Superior temporal gyrus (tissue), 1 donor: ENCODE measurements at regions not wholly inside any gene's neighbourhood (a gene's known extent, or its start where the extent isn't known, plus 50 kb on each side); places are given as distances from the start of the nearest gene placed in this dataset.
"Not testable (repeated sequence)": the region's sequence is repeated elsewhere in the genome, so short reads cannot be mapped to it uniquely, and the experiment has no call there.

Experiments
- DNase-seq: peaks from one replicate; pipeline ENCODE4 v3.0.0-alpha.2; 2016; ENCODE audit errors: extremely low spot score

DNA sequence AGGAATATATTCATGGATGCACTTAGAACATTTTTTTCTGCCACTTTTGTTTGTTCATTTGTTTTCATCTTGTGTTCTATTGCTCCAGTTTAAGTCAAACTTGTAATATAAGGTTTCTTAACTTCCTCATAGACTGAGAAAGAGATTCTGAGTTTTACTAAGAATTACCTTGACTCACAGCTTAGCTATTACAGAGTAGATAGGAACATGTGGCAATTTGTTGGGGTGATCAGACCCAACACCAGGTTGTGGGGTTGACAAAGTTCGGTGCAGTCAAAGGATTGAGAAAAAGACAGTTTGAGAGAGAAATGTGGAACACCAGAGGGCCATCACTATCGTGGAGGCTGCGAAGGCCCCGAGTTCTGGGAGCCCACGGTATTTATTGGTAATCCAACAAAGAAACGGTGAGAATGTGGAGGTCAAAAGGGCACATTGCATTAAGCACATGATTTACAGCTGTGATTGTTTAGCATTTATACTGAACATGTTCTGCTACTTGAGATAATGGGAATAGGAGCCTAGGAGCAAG lies 2526.0 kb downstream of the PCDH9 start:
- DNase-seq = no peak

DNA sequence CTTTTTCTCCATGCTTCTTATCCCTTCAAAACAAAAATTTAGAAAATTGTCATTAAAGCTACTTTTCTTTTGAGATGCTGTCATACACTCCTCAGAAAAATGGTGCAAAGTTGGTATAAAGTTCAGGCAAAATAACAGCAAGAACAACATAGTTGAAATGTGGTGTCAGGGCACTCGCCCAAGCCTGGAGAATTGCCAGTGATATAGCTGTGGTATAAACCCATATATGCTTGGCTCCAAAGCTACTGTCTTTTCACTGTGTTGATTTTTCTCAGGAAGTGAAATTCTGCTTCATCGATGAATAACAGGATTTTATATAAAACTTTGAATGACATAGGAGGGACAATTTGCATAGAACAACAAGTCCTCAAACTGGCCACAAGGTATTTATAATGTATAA lies 2532.9 kb downstream of the PCDH9 start:
- DNase-seq = no peak

DNA sequence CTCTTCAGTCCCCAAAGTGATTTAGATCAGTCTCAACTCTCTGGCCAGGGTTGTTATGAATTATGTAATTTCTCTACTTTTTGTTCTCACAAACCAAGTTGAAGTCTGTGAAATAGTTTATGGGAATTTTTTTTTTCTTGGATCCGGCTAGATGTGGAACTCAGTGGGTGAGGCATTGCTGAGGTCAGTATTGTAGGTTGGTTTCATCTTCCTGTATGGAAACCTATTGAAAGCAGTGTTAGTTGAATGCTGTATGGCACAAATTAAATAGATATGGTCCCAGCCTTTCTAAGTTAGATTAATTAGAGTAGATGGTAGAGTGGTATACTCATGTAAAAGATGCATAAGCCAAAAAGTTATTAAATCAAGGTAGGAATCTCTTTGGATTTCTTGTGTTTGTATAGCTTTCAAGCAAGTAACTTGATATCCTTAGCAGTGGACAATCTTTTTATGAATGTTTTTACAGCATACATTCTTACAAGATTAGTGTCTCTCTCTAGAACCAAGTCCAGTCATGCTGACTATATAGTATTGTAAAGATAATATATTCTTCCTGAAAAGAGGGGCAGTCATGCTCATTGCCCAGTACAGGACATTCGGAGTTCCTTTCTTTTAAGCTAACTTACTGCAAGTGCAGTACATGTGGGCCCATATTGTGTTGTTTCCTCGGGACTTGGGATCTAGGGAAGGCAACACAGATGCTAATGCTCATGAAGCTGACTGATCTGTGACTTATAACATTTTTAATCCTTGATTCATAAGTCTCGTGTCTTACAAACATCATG lies 2541.1 kb downstream of the PCDH9 start:
- no peak for DNase-seq

DNA sequence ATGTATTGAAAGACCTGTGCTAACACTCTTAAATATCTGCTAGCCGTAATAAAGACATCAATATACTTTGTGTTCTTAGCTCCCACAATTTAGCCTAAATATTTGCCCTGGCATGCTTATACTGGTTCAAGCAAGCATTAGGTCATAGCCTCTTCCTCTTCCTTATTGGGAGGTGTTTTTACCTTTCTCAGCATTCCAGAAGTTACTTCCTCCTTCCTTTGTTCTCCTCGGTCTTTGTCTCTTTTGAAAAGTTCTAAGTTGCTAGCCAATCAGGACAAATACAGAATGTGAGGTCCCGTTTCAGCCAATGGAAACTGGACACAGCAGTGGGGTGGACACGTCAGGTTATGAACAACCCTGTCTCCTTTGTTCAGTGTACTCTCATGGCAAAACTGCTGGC lies 2543.6 kb downstream of the PCDH9 start:
- DNase-seq = not testable (repeated sequence)

DNA sequence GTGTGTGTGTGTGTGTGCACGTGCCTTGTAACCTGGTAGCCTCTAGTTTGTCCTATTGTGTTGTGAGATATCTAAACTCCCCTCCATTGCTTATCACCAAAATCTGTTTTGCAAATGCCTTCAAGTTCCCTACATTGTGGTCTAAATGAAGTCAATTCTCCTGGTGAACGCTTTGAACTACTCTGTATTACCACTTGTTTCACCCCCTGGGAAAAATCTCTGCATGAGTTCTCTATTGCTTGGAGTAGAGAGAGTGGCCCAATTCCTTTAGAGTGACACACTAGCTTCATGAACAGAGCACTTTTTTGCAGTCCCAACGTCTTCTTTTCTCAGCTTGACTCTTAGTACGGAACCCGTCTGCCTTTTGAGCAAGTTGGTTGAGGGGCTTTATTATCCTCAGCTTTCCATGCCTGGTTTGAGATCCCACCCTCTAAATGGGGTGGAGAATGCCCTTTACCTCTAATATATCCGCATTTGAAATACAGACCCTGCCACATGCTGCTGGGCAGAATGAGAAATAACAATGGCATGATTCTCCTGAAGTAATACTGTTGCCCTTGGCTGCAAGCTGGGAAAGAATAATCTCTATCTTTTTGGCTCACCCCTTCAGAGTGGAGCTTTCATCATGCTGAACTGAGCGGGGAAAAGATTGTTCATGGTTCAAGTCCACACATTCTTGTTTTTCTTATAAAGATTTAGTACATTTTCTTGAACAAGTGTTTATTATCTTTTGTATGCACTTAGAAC lies 2545.3 kb downstream of the PCDH9 start:
- no peak for DNase-seq

DNA sequence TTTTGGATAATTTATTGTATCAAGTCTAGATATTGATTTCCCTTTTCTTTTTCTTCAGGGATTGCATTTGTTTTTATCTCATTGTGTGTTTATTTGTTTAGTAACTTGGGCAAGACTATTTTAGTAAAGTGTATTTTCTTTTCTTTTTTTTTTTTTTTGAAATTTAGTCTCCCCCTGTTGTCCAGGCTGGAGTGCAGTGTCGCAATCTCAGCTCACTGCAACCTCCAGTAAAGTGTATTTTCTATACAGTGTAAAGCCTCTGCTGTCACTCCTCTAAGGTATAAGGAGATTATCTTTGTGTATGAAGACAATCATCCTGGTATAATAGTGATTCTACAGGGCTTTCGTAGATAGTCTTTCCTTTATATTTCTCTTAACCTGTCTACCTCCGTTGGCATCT lies 2546.0 kb downstream of the PCDH9 start:
- no peak for DNase-seq

DNA sequence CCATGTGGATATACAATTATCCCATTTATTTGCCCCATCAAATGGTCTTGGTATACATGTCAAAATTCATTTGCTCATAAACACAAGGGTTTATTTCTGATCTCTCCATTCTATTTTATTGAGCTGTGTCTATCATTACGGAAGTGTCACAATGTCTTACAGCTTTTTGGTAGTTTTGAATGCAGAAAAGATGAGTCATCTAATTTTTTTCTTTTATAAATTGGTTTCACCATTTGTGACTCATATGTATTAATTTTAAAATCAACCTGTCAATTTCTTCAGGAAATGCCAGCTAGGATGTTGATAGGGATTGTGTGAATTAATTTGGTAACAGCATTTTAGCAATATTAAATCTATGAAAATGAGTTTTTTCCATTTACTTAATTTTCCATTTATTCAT lies 2549.4 kb downstream of the PCDH9 start:
- DNase-seq = no peak

DNA sequence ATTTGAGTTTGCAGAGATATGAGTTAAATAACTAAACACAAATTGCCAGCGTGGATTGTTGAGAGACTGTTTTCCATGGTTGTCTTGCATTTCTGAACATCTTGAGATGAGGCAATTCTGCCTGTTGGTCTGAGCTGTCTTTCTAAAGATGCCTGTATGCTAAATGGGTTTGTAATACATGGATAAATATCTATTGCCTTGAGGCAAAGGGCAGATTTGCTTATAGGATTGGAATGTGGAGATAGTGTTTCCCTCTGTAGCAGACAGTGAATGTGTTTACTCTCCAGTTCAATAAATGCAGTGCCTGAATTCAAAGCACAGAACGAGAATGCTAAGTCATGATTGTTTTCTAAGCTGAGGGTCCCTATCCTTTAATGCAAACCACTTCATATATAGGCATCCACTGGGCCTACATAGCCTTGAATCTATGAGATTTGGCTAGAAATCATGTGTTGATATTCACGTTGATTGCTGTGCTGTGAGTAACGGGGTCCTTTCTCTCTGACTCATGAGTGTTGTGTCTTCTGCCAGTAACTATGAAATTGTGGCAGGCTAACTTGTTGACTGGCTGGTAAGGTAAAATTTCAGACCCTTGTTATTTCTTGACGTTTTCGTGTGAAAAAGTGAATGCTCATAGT lies 2554.8 kb downstream of the PCDH9 start:
- no peak for DNase-seq

DNA sequence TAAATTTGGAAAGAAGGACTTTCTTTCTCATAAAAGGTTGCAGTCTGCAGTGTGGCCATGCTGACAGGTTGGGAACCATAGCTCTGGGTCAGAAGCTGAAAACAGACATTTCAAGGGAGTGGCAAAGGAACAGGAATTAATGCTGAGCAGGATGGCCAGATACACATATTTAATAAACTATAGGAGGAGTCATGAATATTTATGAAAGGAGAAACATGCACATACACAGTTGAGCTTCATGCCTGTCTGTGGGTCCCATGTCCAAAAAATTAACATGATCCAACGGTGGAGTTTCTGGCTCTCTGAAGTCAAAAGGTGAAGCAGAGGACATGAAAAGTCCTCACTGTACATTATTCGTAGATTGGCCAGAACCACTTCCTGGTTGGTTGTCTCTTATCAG lies 2556.0 kb downstream of the PCDH9 start:
- no peak for DNase-seq

DNA sequence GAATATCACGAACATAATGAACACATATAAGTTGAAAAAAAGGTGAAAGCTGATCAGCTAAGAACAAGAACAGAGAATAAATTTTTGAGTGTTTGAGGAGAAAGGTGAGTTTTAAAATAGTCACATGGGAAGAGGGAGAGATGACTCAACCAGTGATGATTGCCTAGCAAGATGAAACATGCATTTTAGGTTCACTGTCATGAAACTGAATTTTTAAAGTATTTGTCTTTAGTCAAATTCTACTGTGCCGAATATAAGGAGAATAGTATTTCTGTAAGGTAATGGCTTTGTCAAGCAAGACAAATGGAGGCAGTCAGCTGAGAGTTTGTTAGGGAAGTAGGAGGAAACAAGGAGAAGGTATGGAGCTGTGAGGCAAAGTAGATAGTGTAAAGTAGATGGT lies 2557.4 kb downstream of the PCDH9 start:
- no peak for DNase-seq

DNA sequence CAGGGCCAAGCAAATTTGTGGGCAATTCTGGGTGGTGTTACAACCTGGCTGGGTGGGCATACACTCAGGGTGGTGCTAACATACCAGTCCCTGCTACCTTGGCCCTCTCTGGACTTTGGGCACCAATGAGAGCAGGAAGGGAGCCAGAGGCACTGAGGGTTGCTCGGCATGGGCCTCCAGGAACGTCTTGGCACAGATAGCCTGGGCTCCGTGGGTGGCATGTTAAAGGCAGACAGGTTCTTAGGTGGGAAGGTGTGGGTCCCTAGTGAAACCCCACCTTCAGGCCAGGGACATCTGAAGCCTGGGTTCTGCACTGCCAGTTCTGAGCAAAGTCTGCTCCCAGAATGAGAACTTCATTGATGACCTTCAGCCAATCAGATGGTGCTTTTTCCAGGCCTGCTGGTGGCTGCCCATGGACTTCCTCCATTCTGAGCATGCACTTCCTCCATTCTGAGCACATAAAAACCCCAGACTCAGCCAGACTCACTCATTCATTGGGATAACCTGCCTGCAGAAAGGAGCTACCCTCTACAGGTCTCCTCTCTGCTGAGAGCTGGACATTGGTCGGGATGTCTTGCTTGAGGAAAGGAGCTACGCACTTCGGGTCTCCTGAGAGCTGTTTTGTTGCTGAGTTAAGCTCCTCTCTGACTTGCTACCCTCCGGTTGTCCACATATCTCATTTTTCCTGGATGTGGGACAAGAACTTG lies 2567.1 kb downstream of the PCDH9 start:
- no peak for DNase-seq

DNA sequence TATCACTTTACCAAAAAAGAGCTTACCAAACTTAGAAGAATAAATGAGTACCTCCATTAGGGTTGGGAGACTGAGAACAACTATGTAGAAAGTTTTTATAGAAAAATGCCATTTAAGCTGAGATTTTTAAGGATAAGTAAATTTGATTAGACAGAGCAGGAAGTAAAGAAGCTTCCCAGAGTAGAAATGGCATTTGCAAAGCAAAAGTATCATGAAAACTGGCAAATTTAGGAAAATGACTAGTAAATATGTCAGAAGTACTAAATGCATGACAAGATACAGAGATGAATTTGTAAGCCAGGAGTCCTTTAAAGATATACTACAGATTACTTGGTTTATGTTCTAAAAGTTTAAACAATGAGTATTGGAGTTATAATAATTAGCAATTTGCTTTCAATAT lies 2581.8 kb downstream of the PCDH9 start:
- no peak for DNase-seq

DNA sequence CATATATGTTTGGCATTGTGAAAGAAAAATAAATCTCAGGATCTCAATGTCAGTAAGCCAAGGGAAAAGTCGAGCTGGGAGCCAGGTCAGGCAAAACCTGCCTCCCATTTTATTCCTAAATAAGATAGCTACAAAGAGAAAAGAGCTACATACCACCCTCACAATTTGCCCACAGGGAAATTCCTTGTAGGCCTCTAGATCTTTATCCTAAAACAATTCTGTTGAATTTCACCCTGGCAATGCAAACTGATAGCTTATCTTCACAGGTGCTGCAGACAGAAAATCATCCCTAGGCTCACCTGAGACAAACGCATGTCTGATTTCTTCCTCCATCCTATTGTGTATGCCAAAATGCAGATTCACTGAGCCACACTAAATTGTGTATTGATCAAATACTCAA lies 2587.1 kb downstream of the PCDH9 start:
- no peak for DNase-seq

DNA sequence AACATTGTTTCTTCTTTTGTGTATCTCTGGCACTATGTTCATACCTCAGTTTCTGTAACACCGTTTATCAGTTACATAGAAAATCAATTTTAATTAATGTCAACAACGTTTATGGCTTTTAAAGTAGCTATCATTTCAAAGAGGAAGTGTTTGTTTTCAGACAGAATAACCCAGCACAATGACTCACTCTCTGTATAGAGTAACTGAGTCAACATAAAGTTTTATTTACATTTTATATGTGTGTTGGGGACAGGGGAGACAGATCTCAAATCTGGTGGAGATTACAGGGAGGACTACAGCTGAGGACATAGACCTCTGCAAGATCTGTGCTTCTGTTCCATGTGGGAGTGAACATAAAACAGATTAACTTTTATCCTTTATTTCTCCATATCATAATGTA lies 2590.1 kb downstream of the PCDH9 start:
- no peak for DNase-seq

DNA sequence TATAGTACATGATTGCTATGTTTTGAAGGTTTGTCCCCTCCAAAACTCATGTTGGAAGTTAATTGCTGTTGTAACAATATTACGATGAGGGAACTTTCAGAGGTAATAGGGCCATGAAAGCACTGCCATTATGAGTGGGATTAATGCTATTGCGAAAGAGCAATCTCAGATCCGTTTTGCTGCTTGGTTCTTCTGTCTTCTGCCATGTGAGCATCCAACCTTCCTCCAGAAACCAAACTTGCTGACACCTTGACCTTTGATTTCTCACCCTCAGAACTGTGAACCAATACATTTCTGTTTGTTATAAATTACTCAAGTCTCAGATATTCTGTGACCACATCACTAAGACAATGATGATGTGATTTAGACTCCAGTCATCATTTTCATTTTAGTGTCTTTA lies 2590.9 kb downstream of the PCDH9 start:
- DNase-seq = no peak

DNA sequence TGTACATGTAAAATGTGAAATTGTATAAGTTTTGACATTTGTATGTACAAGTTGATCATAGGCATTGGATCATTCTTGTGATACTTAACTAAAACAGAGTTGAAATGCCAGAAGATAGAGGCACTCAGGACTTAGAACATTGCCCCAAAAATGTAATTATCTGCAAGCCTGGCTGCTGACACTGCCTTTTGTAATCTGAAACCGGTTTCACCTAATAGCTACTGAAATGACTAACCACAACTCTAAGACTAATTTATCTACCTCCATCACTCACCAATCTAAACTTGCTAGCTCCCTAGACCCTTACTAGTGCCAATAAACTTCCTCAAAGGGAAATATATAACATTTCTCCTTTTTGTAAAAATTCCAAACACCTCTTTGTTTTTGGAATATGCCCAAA lies 2596.2 kb downstream of the PCDH9 start:
- no peak for DNase-seq

DNA sequence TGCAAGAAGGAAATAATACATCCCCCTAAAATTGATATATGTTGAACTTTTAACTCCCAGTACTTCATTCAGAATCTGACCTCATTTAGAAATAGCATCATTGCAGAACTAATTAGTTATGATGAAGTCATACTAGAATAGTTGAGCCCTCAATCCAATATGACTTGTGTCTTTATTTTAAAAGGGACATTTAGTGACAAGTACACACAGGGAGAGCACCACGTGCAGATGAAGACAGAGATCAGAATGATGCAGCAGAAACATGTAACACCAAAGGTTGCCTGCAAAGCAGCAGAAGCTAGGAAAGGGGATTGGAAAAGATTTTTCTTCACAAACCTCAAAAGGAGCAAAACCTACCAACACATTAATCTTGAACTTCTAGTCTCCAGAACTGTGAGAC lies 2602.5 kb downstream of the PCDH9 start:
- DNase-seq = no peak

DNA sequence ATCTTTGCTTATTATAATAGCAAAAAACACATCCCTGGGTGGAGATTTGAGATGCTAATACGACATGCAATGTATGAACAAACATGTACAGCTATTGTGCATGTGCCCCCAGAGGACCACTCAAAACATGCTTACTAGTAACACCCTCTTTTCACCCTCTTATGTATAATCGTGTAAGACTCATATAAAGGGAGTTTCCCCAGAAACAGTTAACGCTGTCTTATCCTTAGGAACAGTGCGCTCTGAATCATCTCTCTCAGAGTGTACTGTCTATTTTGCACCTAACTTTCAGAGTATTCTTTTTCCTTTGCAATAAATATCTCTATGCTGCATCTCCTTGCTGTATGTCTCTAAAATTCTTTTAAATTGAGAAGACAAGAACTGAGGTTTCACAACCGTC lies 2604.0 kb downstream of the PCDH9 start:
- DNase-seq = no peak

DNA sequence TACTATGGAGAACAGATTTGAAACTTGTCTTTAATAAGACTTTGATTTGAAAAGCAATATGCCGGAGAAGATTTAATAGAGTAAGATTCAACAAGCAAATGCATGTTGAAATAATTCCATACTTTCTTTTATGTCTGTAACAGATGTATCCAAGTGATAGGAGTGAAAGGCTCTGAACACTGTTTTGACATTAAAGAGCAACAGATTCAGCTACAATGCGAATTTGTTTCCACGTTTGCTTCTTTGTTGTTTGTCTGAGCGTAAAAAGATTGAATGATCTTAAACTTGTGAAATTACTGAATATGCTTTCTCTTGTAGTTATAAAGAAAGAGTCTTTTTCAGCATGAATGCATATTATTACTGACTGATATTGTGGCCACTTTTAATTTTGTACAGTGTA lies 2612.9 kb downstream of the PCDH9 start:
- DNase-seq = no peak

DNA sequence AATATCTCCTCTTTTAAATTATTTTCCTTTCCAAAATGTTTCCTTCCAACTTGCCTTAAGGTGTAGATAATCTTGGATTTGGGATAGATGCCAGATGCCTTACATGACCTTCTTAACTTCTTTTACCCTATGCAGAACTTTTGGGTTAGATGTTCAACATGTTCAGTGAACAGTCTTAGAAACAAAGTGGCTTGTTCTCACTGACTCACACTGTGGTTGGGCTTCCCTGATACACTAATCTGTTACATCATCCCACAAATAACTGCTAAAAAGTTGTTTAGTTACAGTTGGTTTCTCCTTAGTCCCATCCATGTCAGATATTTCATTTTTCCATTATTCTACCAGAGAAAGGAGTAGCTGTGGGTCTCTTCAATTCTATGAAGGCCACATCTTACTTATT lies 2638.2 kb downstream of the PCDH9 start:
- no peak for DNase-seq

DNA sequence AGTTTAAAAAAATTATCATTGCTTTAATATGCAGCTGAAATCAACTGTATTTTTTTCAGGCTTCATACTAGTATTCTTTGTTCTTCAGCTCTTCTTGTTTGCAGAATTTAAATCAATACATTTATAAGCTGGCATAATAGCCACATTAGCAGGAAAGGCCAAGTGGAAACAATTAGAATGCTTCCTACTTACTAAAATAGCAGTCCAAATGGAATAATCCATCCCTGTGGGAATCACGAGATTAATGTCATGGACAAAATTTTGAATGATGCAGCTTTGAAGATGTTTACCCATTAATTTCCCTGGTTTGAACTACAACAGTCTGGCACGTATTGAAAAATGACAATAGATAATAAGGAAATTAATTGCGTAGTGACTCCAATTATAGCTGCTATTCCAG lies 2650.8 kb downstream of the PCDH9 start:
- DNase-seq = no peak

DNA sequence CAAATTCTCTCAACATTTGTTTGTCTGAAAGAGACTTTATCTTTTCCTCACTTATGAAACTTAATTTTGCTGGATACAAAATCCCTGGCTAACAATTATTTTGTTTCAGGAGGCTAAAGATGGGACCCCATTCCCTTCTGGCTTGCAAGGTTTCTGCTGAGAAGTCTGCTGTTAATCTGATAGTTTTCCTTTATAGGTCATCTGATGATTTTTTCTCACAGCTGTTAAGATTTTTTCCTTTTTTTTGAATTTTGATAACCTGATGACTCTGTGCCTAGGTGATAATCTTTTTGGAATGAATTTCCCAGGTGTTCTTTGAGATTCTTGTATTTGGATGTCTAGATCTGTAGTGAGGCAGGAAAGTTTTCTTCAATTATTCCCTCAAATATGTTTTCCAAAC lies 2661.4 kb downstream of the PCDH9 start:
- no peak for DNase-seq
